GM23338 (cell line): ENCODE measurements at regions not wholly inside any gene's neighbourhood (a gene's known extent, or its start where the extent isn't known, plus 50 kb on each side); places are given as distances from the start of the nearest gene placed in this dataset.

ENCODE experiments used
- ATAC-seq: fragments of 200-7000 bp; cut with Tn5 transposase; 3 replicates; pipeline ENCODE4 v1.9.1; 2020
- DNase-seq: peaks from one replicate; pipeline ENCODE4 v3.0.0-alpha.2; 2015; ENCODE audit warnings: low spot score
- H2AFZ ChIP-seq: fragments of 200-600 bp; sonication (generic); 2 replicates; pipeline ENCODE4 v1.8.0; 2016; ENCODE audit warnings: antibody characterized with exemption, mild to moderate bottlenecking, moderate library complexity
- H3F3A ChIP-seq: fragments of 200-600 bp; sonication (generic); replicated peaks from 2 replicates; pipeline ENCODE4 v1.8.0; 2017; ENCODE audit warnings: antibody characterized with exemption, mixed run types, low read depth
- H3K27ac ChIP-seq: fragments of 200-600 bp; sonication (generic); 2 replicates; pipeline ENCODE4 v1.6.1; 2016; ENCODE audit warnings: low read depth
- H3K27me3 ChIP-seq: fragments of 200-600 bp; sonication (generic); 2 replicates; pipeline ENCODE4 v1.8.0; 2016; ENCODE audit warnings: mild to moderate bottlenecking, mixed run types, moderate library complexity; ENCODE audit not compliant: insufficient read depth
- H3K36me3 ChIP-seq: fragments of 200-600 bp; sonication (generic); 2 replicates; pipeline ENCODE4 v1.8.0; 2016; ENCODE audit warnings: mild to moderate bottlenecking; ENCODE audit not compliant: insufficient read depth
- H3K4me1 ChIP-seq: fragments of 200-600 bp; sonication (generic); 2 replicates; pipeline ENCODE4 v1.8.0; 2016; ENCODE audit warnings: mild to moderate bottlenecking, moderate library complexity; ENCODE audit not compliant: insufficient read depth
- H3K4me2 ChIP-seq: fragments of 200-600 bp; sonication (generic); 2 replicates; pipeline ENCODE4 v1.7.1; 2017; ENCODE audit warnings: mixed run types
- H3K4me3 ChIP-seq: fragments of 200-600 bp; sonication (generic); 2 replicates; pipeline ENCODE4 v1.6.1; 2016; ENCODE audit warnings: mixed run types
- H3K79me2 ChIP-seq: fragments of 200-600 bp; sonication (generic); replicated peaks from 2 replicates; pipeline ENCODE4 v1.8.0; 2017; ENCODE audit warnings: mild to moderate bottlenecking; ENCODE audit not compliant: insufficient read depth
- H3K9me2 ChIP-seq: fragments of 200-600 bp; sonication (generic); 2 replicates; pipeline ENCODE4 v1.8.0; 2017; ENCODE audit not compliant: insufficient read depth
- H4K20me1 ChIP-seq: fragments of 200-600 bp; sonication (generic); replicated peaks from 2 replicates; pipeline ENCODE4 v1.8.0; 2017; ENCODE audit warnings: mild to moderate bottlenecking; ENCODE audit not compliant: insufficient read depth
- H3K27ac Mint-ChIP-seq: 2 replicates; pipeline ENCODE4 v1.8.0; 2020; ENCODE audit warnings: inconsistent platforms, mild to moderate bottlenecking, moderate library complexity, mixed read lengths
- H3K27me3 Mint-ChIP-seq: 3 replicates; pipeline ENCODE4 v1.8.0; 2022; ENCODE audit warnings: low read depth, mild to moderate bottlenecking, moderate library complexity, mixed read lengths, inconsistent platforms; ENCODE audit not compliant: insufficient read depth, poor library complexity
- H3K36me3 Mint-ChIP-seq: 3 replicates; pipeline ENCODE4 v1.8.0; 2021; ENCODE audit warnings: low read depth, mild to moderate bottlenecking, inconsistent platforms, moderate library complexity, mixed read lengths
- H3K4me1 Mint-ChIP-seq: 3 replicates; pipeline ENCODE4 v1.8.0; 2020; ENCODE audit warnings: mild to moderate bottlenecking, inconsistent platforms, mixed read lengths
- H3K4me3 Mint-ChIP-seq: 3 replicates; pipeline ENCODE4 v1.8.0; 2021; ENCODE audit warnings: moderate library complexity, mild to moderate bottlenecking, inconsistent platforms, mixed read lengths
- H3K9me3 Mint-ChIP-seq: 3 replicates; pipeline ENCODE4 v1.8.0; 2020; ENCODE audit warnings: moderate library complexity, mild to moderate bottlenecking, inconsistent platforms, mixed read lengths
- CREB1 ChIP-seq: fragments of 250-450 bp; sonication (Bioruptor Pico); IDR thresholded peaks from 2 replicates; pipeline ENCODE4 v1.5.0; 2020; ENCODE audit warnings: low read depth, mild to moderate bottlenecking, moderate library complexity
- EZH2 ChIP-seq: fragments of 200-600 bp; sonication (generic); IDR thresholded peaks from one replicate; pipeline ENCODE4 v1.8.0; 2017; ENCODE audit warnings: antibody characterized with exemption, mild to moderate bottlenecking, low read depth; ENCODE audit not compliant: unreplicated experiment
- EZH2phosphoT487 ChIP-seq: fragments of 200-600 bp; sonication (generic); IDR thresholded peaks from one replicate; pipeline ENCODE4 v1.8.1; 2018; ENCODE audit warnings: antibody characterized with exemption; ENCODE audit not compliant: unreplicated experiment
- JUNB ChIP-seq: IDR thresholded peaks from one replicate; pipeline ENCODE4 v1.6.1; 2016; ENCODE audit warnings: antibody characterized with exemption; ENCODE audit not compliant: unreplicated experiment
- POLR2AphosphoS5 ChIP-seq: IDR thresholded peaks from 2 replicates; pipeline ENCODE4 v1.6.1; 2016; ENCODE audit warnings: antibody characterized with exemption, low read depth
- ZNF331 ChIP-seq: fragments of 250-450 bp; sonication (Bioruptor Pico); IDR thresholded peaks from 2 replicates; pipeline ENCODE4 v1.5.0; 2020; ENCODE audit warnings: low read depth, mild to moderate bottlenecking, moderate library complexity
- TF ChIP-seq, protein P1 (sequence below): fragments of 250-450 bp; sonication (Bioruptor Pico); IDR thresholded peaks from 2 replicates; pipeline ENCODE4 v1.5.0; 2020; ENCODE audit warnings: mild to moderate bottlenecking, moderate library complexity
- TF ChIP-seq, protein P2 (sequence below): IDR thresholded peaks from 2 replicates; pipeline ENCODE4 v1.6.1; 2016; ENCODE audit warnings: antibody characterized with exemption
- TF ChIP-seq, protein P3 (sequence below): IDR thresholded peaks from one replicate; pipeline ENCODE4 v1.6.1; 2018; ENCODE audit warnings: antibody characterized with exemption; ENCODE audit not compliant: unreplicated experiment

DNA sequence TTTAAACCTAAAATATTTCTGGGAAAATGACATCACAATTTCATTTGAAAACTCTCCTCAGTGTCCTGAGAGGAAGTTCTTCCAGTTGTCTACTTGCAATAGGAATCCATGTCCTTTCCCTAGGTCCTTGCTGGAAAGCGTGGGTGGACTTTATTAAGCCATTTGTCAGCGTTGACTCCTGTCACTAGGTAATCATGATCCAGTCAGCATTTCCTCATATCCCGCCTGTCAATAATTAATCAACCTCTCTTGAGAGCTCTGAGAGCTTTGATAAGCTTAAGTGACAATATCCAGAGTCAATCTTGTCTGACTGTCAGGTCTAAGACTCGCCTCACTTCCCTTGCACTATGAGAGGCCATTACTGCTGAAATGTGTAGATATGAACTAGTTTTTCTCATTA, 107.2 kb upstream of the SLIT3 start (continued):
- TF ChIP-seq, protein P1, sequence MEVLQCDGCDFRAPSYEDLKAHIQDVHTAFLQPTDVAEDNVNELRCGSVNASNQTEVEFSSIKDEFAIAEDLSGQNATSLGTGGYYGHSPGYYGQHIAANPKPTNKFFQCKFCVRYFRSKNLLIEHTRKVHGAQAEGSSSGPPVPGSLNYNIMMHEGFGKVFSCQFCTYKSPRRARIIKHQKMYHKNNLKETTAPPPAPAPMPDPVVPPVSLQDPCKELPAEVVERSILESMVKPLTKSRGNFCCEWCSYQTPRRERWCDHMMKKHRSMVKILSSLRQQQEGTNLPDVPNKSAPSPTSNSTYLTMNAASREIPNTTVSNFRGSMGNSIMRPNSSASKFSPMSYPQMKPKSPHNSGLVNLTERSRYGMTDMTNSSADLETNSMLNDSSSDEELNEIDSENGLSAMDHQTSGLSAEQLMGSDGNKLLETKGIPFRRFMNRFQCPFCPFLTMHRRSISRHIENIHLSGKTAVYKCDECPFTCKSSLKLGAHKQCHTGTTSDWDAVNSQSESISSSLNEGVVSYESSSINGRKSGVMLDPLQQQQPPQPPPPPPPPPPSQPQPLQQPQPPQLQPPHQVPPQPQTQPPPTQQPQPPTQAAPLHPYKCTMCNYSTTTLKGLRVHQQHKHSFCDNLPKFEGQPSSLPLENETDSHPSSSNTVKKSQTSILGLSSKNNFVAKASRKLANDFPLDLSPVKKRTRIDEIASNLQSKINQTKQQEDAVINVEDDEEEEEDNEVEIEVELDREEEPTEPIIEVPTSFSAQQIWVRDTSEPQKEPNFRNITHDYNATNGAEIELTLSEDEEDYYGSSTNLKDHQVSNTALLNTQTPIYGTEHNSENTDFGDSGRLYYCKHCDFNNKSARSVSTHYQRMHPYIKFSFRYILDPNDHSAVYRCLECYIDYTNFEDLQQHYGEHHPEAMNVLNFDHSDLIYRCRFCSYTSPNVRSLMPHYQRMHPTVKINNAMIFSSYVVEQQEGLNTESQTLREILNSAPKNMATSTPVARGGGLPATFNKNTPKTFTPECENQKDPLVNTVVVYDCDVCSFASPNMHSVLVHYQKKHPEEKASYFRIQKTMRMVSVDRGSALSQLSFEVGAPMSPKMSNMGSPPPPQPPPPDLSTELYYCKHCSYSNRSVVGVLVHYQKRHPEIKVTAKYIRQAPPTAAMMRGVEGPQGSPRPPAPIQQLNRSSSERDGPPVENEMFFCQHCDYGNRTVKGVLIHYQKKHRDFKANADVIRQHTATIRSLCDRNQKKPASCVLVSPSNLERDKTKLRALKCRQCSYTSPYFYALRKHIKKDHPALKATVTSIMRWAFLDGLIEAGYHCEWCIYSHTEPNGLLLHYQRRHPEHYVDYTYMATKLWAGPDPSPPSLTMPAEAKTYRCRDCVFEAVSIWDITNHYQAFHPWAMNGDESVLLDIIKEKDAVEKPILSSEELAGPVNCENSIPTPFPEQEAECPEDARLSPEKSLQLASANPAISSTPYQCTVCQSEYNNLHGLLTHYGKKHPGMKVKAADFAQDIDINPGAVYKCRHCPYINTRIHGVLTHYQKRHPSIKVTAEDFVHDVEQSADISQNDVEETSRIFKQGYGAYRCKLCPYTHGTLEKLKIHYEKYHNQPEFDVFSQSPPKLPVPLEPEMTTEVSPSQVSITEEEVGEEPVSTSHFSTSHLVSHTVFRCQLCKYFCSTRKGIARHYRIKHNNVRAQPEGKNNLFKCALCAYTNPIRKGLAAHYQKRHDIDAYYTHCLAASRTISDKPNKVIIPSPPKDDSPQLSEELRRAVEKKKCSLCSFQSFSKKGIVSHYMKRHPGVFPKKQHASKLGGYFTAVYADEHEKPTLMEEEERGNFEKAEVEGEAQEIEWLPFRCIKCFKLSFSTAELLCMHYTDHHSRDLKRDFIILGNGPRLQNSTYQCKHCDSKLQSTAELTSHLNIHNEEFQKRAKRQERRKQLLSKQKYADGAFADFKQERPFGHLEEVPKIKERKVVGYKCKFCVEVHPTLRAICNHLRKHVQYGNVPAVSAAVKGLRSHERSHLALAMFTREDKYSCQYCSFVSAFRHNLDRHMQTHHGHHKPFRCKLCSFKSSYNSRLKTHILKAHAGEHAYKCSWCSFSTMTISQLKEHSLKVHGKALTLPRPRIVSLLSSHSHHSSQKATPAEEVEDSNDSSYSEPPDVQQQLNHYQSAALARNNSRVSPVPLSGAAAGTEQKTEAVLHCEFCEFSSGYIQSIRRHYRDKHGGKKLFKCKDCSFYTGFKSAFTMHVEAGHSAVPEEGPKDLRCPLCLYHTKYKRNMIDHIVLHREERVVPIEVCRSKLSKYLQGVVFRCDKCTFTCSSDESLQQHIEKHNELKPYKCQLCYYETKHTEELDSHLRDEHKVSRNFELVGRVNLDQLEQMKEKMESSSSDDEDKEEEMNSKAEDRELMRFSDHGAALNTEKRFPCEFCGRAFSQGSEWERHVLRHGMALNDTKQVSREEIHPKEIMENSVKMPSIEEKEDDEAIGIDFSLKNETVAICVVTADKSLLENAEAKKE (CRISPR knock-in tag): no peak
- TF ChIP-seq CREB1 (CRISPR knock-in tag) (no peak), JUNB (no peak), EZH2 (no peak), EZH2phosphoT487 (no peak), POLR2AphosphoS5 (no peak)

DNA sequence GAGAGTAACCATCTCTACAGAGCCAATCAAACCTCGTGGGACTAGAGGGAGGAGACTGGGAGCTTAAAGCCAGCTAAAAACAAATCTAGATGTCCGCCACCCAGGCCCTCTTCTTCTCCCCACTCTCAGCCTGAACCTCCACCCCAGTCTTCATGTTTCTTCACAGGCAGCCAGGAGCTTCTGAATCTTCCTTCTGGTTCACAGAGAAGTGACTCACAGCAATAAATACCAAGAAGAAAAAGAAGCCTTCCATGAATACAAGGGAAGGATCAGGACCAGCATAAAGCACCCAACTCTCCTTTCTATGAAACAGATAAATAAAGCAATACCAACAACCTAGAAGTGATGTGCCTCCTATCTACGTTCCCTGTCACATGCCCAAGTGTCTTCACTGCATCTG, 103.3 kb upstream of the SLIT3 start:
- Mint-ChIP-seq H3K4me3 (no peak overlapping the region), H3K27ac (no peak overlapping the region), H3K9me3 (no peaks in the 10 kb centered on the region), H3K4me1 (peaks cover 6% of the 10 kb centered on the region), H3K27me3 (peaks cover 3% of the 10 kb centered on the region), H3K36me3 (no peaks in the 10 kb centered on the region)
- DNase-seq (no peak), ATAC-seq (no peak)
- no peak overlapping the region for H3K27ac ChIP-seq
- no peak overlapping the region for H2AFZ ChIP-seq
- H3K4me1 ChIP-seq: no peaks in the 10 kb centered on the region
- TF ChIP-seq, protein P2, sequence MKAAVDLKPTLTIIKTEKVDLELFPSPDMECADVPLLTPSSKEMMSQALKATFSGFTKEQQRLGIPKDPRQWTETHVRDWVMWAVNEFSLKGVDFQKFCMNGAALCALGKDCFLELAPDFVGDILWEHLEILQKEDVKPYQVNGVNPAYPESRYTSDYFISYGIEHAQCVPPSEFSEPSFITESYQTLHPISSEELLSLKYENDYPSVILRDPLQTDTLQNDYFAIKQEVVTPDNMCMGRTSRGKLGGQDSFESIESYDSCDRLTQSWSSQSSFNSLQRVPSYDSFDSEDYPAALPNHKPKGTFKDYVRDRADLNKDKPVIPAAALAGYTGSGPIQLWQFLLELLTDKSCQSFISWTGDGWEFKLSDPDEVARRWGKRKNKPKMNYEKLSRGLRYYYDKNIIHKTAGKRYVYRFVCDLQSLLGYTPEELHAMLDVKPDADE: no peak
- TF ChIP-seq JUNB: no peak
- no peak for TF ChIP-seq POLR2AphosphoS5
- TF ChIP-seq, protein P3, sequence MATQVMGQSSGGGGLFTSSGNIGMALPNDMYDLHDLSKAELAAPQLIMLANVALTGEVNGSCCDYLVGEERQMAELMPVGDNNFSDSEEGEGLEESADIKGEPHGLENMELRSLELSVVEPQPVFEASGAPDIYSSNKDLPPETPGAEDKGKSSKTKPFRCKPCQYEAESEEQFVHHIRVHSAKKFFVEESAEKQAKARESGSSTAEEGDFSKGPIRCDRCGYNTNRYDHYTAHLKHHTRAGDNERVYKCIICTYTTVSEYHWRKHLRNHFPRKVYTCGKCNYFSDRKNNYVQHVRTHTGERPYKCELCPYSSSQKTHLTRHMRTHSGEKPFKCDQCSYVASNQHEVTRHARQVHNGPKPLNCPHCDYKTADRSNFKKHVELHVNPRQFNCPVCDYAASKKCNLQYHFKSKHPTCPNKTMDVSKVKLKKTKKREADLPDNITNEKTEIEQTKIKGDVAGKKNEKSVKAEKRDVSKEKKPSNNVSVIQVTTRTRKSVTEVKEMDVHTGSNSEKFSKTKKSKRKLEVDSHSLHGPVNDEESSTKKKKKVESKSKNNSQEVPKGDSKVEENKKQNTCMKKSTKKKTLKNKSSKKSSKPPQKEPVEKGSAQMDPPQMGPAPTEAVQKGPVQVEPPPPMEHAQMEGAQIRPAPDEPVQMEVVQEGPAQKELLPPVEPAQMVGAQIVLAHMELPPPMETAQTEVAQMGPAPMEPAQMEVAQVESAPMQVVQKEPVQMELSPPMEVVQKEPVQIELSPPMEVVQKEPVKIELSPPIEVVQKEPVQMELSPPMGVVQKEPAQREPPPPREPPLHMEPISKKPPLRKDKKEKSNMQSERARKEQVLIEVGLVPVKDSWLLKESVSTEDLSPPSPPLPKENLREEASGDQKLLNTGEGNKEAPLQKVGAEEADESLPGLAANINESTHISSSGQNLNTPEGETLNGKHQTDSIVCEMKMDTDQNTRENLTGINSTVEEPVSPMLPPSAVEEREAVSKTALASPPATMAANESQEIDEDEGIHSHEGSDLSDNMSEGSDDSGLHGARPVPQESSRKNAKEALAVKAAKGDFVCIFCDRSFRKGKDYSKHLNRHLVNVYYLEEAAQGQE: no peak
- TF ChIP-seq EZH2phosphoT487: no peak
- no peak for TF ChIP-seq ZNF331 (CRISPR knock-in tag)
- H3K27me3 ChIP-seq: no peaks in the 10 kb centered on the region
- H4K20me1 ChIP-seq: no peaks in the 10 kb centered on the region
- no peaks in the 10 kb centered on the region for H3F3A ChIP-seq
- no peak overlapping the region for H3K4me3 ChIP-seq
- no peaks in the 10 kb centered on the region for H3K79me2 ChIP-seq
- H3K36me3 ChIP-seq: no peaks in the 10 kb centered on the region
- peaks cover 16% of the 10 kb centered on the region; the same call in 1 of the 2 replicates for H3K9me2 ChIP-seq
- no peak overlapping the region for H3K4me2 ChIP-seq
